ENCODE measurements at regions not wholly inside any gene's neighbourhood (a gene's known extent, or its start where the extent isn't known, plus 50 kb on each side); places are given as distances from the start of the nearest gene placed in this dataset.

- no peak for DNase-seq (ENCODE audit: low spot score)
- in situ Hi-C loops (cut with MboI; ENCODE audit: low sequenced_read_pairs, unreplicated experiment), result no loop called here
- TF ChIP-seq, protein P1, sequence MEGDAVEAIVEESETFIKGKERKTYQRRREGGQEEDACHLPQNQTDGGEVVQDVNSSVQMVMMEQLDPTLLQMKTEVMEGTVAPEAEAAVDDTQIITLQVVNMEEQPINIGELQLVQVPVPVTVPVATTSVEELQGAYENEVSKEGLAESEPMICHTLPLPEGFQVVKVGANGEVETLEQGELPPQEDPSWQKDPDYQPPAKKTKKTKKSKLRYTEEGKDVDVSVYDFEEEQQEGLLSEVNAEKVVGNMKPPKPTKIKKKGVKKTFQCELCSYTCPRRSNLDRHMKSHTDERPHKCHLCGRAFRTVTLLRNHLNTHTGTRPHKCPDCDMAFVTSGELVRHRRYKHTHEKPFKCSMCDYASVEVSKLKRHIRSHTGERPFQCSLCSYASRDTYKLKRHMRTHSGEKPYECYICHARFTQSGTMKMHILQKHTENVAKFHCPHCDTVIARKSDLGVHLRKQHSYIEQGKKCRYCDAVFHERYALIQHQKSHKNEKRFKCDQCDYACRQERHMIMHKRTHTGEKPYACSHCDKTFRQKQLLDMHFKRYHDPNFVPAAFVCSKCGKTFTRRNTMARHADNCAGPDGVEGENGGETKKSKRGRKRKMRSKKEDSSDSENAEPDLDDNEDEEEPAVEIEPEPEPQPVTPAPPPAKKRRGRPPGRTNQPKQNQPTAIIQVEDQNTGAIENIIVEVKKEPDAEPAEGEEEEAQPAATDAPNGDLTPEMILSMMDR (IDR thresholded peaks at IDR 0.05; ENCODE audit: borderline replicate concordance, control extremely low read depth, extremely low read depth, insufficient read depth, missing control alignments), result no peak
Measured at GRCh38 chr7:124577256-124577655, 188.3 kb downstream of the GPR37 start.

DNA sequence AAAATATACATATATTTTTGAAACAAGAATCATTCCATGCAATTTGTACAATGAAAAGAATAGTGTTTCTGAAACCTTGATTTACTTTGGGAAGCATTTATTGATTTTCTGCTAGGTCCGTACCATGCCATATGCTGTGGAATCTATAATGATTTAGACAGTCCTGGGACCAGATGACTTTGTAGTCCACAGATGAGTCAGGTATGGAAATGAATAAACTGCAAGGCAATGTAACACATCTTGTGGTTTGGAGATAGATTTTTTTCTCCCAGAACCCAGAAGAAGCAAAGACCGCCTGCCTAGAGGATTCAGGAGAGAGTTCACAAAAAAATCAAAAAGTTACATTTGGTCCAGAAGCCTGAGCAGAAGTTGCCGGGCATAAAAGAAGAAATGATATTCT is 190.4 kb downstream of the GPR37 start:
- in situ Hi-C loops (cut with MboI; ENCODE audit: low sequenced_read_pairs, unreplicated experiment), result no loop called here
- TF ChIP-seq, protein P1 (IDR thresholded peaks at IDR 0.05; ENCODE audit: borderline replicate concordance, control extremely low read depth, extremely low read depth, insufficient read depth, missing control alignments), result no peak
- DNase-seq (ENCODE audit: low spot score), result no peak

DNA sequence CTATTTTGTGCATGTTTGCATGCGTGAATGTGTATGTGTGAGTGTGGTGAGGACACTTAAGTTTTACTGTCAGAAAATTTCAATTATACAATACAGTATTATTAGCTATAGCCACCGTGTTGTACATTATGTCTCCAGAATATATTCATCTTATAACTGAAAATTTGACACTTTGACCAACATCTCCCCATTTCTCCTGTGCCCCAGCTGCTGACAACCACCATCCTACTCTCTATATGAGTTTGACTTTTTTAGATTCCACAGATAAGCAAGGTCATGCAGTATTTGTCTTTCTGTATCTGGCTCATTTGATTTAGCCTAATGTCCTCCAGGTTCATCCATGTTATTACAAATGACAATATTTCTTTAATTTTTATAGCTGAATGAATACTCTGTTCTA is 195.0 kb downstream of the GPR37 start:
- DNase-seq (ENCODE audit: low spot score), result no peak
- in situ Hi-C loops (cut with MboI; ENCODE audit: low sequenced_read_pairs, unreplicated experiment), result no loop called here
- TF ChIP-seq, protein P1 (IDR thresholded peaks at IDR 0.05; ENCODE audit: borderline replicate concordance, control extremely low read depth, extremely low read depth, insufficient read depth, missing control alignments), result no peak

GRCh38 chr7:124566583-124566982 is 199.0 kb downstream of the GPR37 start:
- in situ Hi-C loops (cut with MboI; ENCODE audit: low sequenced_read_pairs, unreplicated experiment), result no loop called here
- TF ChIP-seq, protein P1 (IDR thresholded peaks at IDR 0.05; ENCODE audit: borderline replicate concordance, control extremely low read depth, extremely low read depth, insufficient read depth, missing control alignments), result no peak
- no peak for DNase-seq (ENCODE audit: low spot score)

- in situ Hi-C loops (cut with MboI; ENCODE audit: low sequenced_read_pairs, unreplicated experiment), result no loop called here
- TF ChIP-seq, protein P1 (IDR thresholded peaks at IDR 0.05; ENCODE audit: borderline replicate concordance, control extremely low read depth, extremely low read depth, insufficient read depth, missing control alignments), result no peak
- no peak for DNase-seq (ENCODE audit: low spot score)
Measured at GRCh38 chr7:124557587-124557986, 208.0 kb downstream of the GPR37 start.

DNA sequence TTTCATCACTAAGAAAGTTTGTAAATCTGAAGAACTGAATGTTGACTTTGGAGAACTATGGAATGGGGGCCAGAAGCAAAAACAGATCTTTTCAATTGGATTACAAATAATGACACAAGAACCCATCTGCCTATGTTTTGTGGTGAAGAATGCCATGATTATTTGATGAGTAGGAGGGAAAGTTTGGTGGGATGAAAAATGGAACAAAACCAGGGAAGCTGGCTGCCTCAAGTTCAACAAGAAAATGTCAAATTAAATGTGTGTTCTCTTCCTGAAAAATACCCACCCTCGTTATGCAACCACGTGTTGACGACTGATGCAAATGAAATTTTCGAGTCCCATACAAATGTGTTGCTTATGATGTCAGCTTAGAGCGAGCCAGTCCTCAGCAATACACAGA is 208.5 kb downstream of the GPR37 start:
- TF ChIP-seq, protein P1 (IDR thresholded peaks at IDR 0.05; ENCODE audit: borderline replicate concordance, control extremely low read depth, extremely low read depth, insufficient read depth, missing control alignments), result no peak
- in situ Hi-C loops (cut with MboI; ENCODE audit: low sequenced_read_pairs, unreplicated experiment), result no loop called here

DNA sequence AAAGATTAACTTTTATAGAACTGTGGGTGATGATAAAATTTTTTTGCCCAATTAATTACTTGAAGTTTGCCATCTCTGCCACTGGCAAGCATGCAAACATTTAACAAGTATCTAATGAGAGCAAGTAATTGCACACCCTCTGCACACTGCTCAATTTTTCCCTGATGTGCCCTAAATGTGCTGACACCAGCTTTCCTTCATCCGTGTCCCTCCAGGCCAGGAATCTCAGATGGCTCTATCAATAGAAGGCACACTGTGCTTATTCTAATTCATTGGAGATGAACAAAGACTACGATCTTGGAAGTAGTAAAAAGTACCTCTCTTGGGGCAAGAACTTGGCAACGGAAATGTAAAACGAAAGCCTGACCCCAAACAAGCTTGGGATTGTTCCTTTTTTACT is 212.1 kb downstream of the GPR37 start:
- in situ Hi-C loops (cut with MboI; ENCODE audit: low sequenced_read_pairs, unreplicated experiment), result no loop called here
- TF ChIP-seq, protein P1 (IDR thresholded peaks at IDR 0.05; ENCODE audit: borderline replicate concordance, control extremely low read depth, extremely low read depth, insufficient read depth, missing control alignments), result no peak
- no peak for DNase-seq (ENCODE audit: low spot score)

More for the DNA sequence above, 208.5 kb downstream of the GPR37 start:
- no peak for DNase-seq (ENCODE audit: low spot score)

All from GM13976 (cell line).